DOHH2 (cell line): ENCODE measurements at regions not wholly inside any gene's neighbourhood (a gene's known extent, or its start where the extent isn't known, plus 50 kb on each side); places are given as distances from the start of the nearest gene placed in this dataset.

Source experiments
- H3F3A ChIP-seq: fragments of 200-600 bp; sonication (generic), shearing (Covaris generic); 2 replicates; pipeline ENCODE4 v1.6.0; 2016; ENCODE audit warnings: antibody characterized with exemption, mild to moderate bottlenecking; ENCODE audit not compliant: control insufficient read depth, insufficient read depth
- H3K27ac ChIP-seq: fragments of 200-600 bp; sonication (generic); 2 replicates; pipeline ENCODE4 v1.5.1; 2014; ENCODE audit warnings: low read depth, mild to moderate bottlenecking, low read length, moderate library complexity
- H3K27me3 ChIP-seq: fragments of 200-600 bp; sonication (generic); 2 replicates; pipeline ENCODE4 v1.6.1; 2014; ENCODE audit warnings: mild to moderate bottlenecking, low read length, mixed read lengths; ENCODE audit not compliant: control insufficient read depth
- H3K36me3 ChIP-seq: fragments of 200-600 bp; sonication (generic); 2 replicates; pipeline ENCODE4 v1.6.1; 2014; ENCODE audit warnings: mild to moderate bottlenecking, low read length, moderate library complexity, mixed read lengths; ENCODE audit not compliant: control insufficient read depth
- H3K4me1 ChIP-seq: fragments of 200-600 bp; sonication (generic); 2 replicates; pipeline ENCODE4 v1.6.1; 2014; ENCODE audit warnings: mild to moderate bottlenecking, low read length, mixed read lengths; ENCODE audit not compliant: control insufficient read depth
- H3K4me2 ChIP-seq: fragments of 200-600 bp; sonication (generic); 2 replicates; pipeline ENCODE4 v1.6.0; 2014; ENCODE audit warnings: mild to moderate bottlenecking, low read length, moderate library complexity
- H3K4me3 ChIP-seq: fragments of 200-600 bp; sonication (generic); 2 replicates; pipeline ENCODE4 v1.5.1; 2014; ENCODE audit warnings: mild to moderate bottlenecking, low read length, mixed read lengths
- H3K79me2 ChIP-seq: fragments of 200-600 bp; sonication (generic); 2 replicates; pipeline ENCODE4 v1.6.1; 2014; ENCODE audit warnings: mild to moderate bottlenecking, low read length, mixed read lengths; ENCODE audit not compliant: control insufficient read depth
- H3K9me2 ChIP-seq: fragments of 200-600 bp; sonication (generic); replicated peaks from 2 replicates; pipeline ENCODE4 v1.6.1; 2014; ENCODE audit warnings: mild to moderate bottlenecking, low read length, mixed read lengths; ENCODE audit not compliant: control insufficient read depth
- H3K9me3 ChIP-seq: fragments of 200-600 bp; sonication (generic); 2 replicates; pipeline ENCODE4 v1.6.1; 2014; ENCODE audit warnings: antibody characterized with exemption, low read length, mixed read lengths; ENCODE audit not compliant: control insufficient read depth, insufficient read depth
- H4K20me1 ChIP-seq: fragments of 200-600 bp; sonication (generic); 2 replicates; pipeline ENCODE4 v1.6.0; 2014; ENCODE audit warnings: low read depth, mild to moderate bottlenecking, antibody characterized with exemption, low read length, moderate library complexity; ENCODE audit not compliant: control insufficient read depth, insufficient read depth
- CTCF ChIP-seq: fragments of 200-600 bp; sonication (generic); IDR thresholded peaks from one replicate; pipeline ENCODE4 v1.5.1; 2014; ENCODE audit warnings: antibody characterized with exemption, mild to moderate bottlenecking, low read depth, low read length; ENCODE audit not compliant: poor library complexity, severe bottlenecking
- EZH2phosphoT487 ChIP-seq: fragments of 200-600 bp; sonication (generic); IDR thresholded peaks from 2 replicates; pipeline ENCODE4 v1.6.1; 2017; ENCODE audit warnings: borderline replicate concordance, mild to moderate bottlenecking, antibody characterized with exemption, low read length, moderate library complexity, mixed read lengths

DNA sequence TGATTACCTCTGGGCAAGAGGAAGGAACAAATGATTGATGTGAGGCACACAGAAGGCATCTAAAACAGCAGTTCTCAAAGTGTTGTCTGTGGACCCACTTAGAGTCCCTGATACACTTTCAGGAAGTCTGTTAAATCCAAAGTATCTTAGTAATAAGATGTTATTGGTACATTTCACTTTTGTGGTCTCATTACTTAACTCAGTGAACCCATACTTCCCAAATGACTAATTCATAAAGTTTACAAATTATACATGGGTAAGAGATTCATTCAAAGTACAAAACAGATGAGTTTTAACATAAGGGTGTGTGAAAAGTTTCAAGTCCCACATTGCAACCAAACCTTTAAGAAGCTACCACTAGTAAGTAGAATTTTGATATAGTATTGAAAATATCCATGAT is 440.5 kb downstream of the NUP35 start:
- Histone ChIP-seq H3K36me3 (no peaks in the 10 kb centered on the region), H4K20me1 (no peaks in the 10 kb centered on the region), H3K27ac (no peak overlapping the region), H3K4me2 (no peak overlapping the region), H3K4me3 (no peak overlapping the region), H3K79me2 (no peaks in the 10 kb centered on the region), H3K9me2 (no peaks in the 10 kb centered on the region), H3F3A (no peaks in the 10 kb centered on the region), H3K9me3 (no peaks in the 10 kb centered on the region), H3K4me1 (no peaks in the 10 kb centered on the region), H3K27me3 (no peaks in the 10 kb centered on the region)
- TF ChIP-seq CTCF (no peak), EZH2phosphoT487 (no peak)

GRCh38 chr2:183575481-183575880 is 451.2 kb downstream of the NUP35 start:
- H3K4me3 ChIP-seq = no peak overlapping the region
- H3K27ac ChIP-seq = no peak overlapping the region
- no peaks in the 10 kb centered on the region for H3K36me3 ChIP-seq
- no peaks in the 10 kb centered on the region for H3K4me1 ChIP-seq
- H3K79me2 ChIP-seq = no peaks in the 10 kb centered on the region
- H3K4me2 ChIP-seq = no peak overlapping the region
- H3K9me2 ChIP-seq = no peaks in the 10 kb centered on the region
- H3F3A ChIP-seq = no peaks in the 10 kb centered on the region
- no peaks in the 10 kb centered on the region for H4K20me1 ChIP-seq
- 0 out of 2 replicates have a peak, but pooled peaks cover 5% of the 10 kb centered on the region for H3K9me3 ChIP-seq
- H3K27me3 ChIP-seq = no peaks in the 10 kb centered on the region
- TF ChIP-seq CTCF (no peak), EZH2phosphoT487 (no peak)

DNA sequence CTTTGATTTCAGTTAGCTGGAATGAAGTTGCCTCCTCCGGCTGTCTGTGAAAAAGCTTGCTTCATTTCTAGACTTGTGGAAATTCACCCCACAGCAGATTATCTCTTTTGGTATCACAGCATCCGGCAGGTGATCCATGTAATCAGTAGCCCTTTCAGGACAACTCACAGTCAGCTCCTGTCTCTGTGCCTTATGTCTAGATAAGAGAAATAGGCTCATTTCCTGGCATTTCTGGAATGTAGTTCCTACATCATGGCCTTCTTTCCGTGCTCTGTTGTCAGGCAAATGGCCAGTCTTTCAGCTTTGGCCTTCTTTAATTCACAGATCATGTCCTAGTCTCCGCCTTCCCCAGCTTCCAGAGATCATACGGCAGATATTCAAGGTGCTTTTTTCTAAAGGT is 455.4 kb downstream of the NUP35 start:
- no peaks in the 10 kb centered on the region for H3F3A ChIP-seq
- no peaks in the 10 kb centered on the region for H3K9me2 ChIP-seq
- no peaks in the 10 kb centered on the region for H3K9me3 ChIP-seq
- H4K20me1 ChIP-seq = no peaks in the 10 kb centered on the region
- no peak overlapping the region for H3K27ac ChIP-seq
- TF ChIP-seq CTCF (no peak), EZH2phosphoT487 (no peak)
- no peak overlapping the region for H3K4me3 ChIP-seq
- H3K4me1 ChIP-seq = no peaks in the 10 kb centered on the region
- no peak overlapping the region for H3K4me2 ChIP-seq
- no peaks in the 10 kb centered on the region for H3K27me3 ChIP-seq
- no peaks in the 10 kb centered on the region for H3K79me2 ChIP-seq
- no peaks in the 10 kb centered on the region for H3K36me3 ChIP-seq

GRCh38 chr2:183592271-183592670 is 468.0 kb downstream of the NUP35 start:
- no peak overlapping the region for H3K4me2 ChIP-seq
- no peaks in the 10 kb centered on the region for H3K79me2 ChIP-seq
- no peaks in the 10 kb centered on the region for H3K36me3 ChIP-seq
- no peaks in the 10 kb centered on the region for H3K9me2 ChIP-seq
- no peaks in the 10 kb centered on the region for H4K20me1 ChIP-seq
- TF ChIP-seq EZH2phosphoT487 (no peak), CTCF (no peak)
- H3K9me3 ChIP-seq = no peaks in the 10 kb centered on the region
- H3K27me3 ChIP-seq = no peaks in the 10 kb centered on the region
- no peaks in the 10 kb centered on the region for H3F3A ChIP-seq
- H3K4me3 ChIP-seq = no peak overlapping the region
- no peak overlapping the region for H3K27ac ChIP-seq
- no peaks in the 10 kb centered on the region for H3K4me1 ChIP-seq
